Sigmoid colon (tissue), 6 donors: ENCODE measurements at regions not wholly inside any gene's neighbourhood (a gene's known extent, or its start where the extent isn't known, plus 50 kb on each side); places are given as distances from the start of the nearest gene placed in this dataset.

Source experiments
- DNase-seq: peaks from one replicate; pipeline ENCODE4 v3.0.0-alpha.2; 2019
- H3K27ac ChIP-seq, 4 donors: fragments of 200-600 bp; sonication (generic); one replicate each; pipeline ENCODE4 v1.5.1; 2016 to 2019; ENCODE audit warnings: mild to moderate bottlenecking in 1 of 4
- H3K27me3 ChIP-seq, 3 donors: fragments of 200-600 bp; sonication (generic); one replicate each; pipeline ENCODE4 v1.5.1; 2019; ENCODE audit warnings: mild to moderate bottlenecking in 1 of 3
- H3K36me3 ChIP-seq, 4 donors: fragments of 200-600 bp; sonication (generic); one replicate each; pipeline ENCODE4 v1.5.1; 2016 to 2019
- H3K4me1 ChIP-seq, 4 donors: fragments of 200-600 bp; sonication (generic); one replicate each; pipeline ENCODE4 v1.5.1; 2017 to 2019
- H3K4me3 ChIP-seq, 4 donors: fragments of 200-600 bp; sonication (generic); one replicate each; pipeline ENCODE4 v1.5.1; 2017 to 2019; ENCODE audit warnings: mild to moderate bottlenecking in 2 of 4, moderate library complexity in 1 of 4
- H3K9me3 ChIP-seq, 4 donors: fragments of 200-600 bp in 3 of 4; sonication (generic) in 3 of 4; one replicate each; pipeline versions ENCODE4 v1.5.1 to v1.6.1; 2013 to 2019
- CTCF ChIP-seq, 4 experiments: fragments of 450-650 bp in 3 of 4; fragments of 200-600 bp in 1 of 4; IDR thresholded peaks; one replicate each; pipeline ENCODE4 v1.5.1; 2016 to 2019; ENCODE audit warnings: antibody characterized with exemption in 4 of 4, mild to moderate bottlenecking in 3 of 4, moderate library complexity in 2 of 4
- EP300 ChIP-seq, 4 donors: sonication (generic); formaldehyde crosslinking; IDR thresholded peaks; one replicate each; pipeline ENCODE4 v1.6.1; 2017; ENCODE audit warnings: antibody characterized with exemption in 4 of 4
- POLR2A ChIP-seq, 2 donors: fragments of 450-650 bp; IDR thresholded peaks; one replicate each; pipeline ENCODE4 v1.6.1; 2016; ENCODE audit warnings: antibody characterized with exemption in 2 of 2, mild to moderate bottlenecking in 2 of 2, moderate library complexity in 2 of 2
- POLR2AphosphoS5 ChIP-seq, 4 donors: sonication (generic); formaldehyde crosslinking; IDR thresholded peaks; one replicate each; pipeline ENCODE4 v1.6.1; 2017; ENCODE audit warnings: antibody characterized with exemption in 4 of 4
- WGBS, 2 donors: extraction: QIAGEN DNeasy Blood & Tissue Kit; methylation state at CpG; one replicate each; pipeline ENCODE4 v1.1.7; 2013; 5-methylcytosine and 5-hydroxymethylcytosine counted together
- intact Hi-C: fragments of 100-400 bp; cut with DNase I; formaldehyde crosslinking; loops from one replicate; pipeline ENCODE4 v1.15.1; 2023
- donor health status: healthy with polysubstance abuse.
- donor health status: healthy.

- no peak for DNase-seq
- no peak for TF ChIP-seq POLR2A (IDR thresholded peaks at IDR 0.05)
- TF ChIP-seq POLR2AphosphoS5 (IDR thresholded peaks at IDR 0.05), result no peak
- TF ChIP-seq EP300 (IDR thresholded peaks at IDR 0.05), result no peak
- no peak for TF ChIP-seq CTCF (IDR thresholded peaks at IDR 0.05)
- Histone ChIP-seq H3K9me3 (no peaks in the 10 kb centered on the region), H3K4me1 (peaks cover 0 to 17% (median 3%) of the 10 kb centered on the region in 4 donors), H3K36me3 (no peaks in the 10 kb centered on the region), H3K4me3 (no peak overlapping the region), H3K27ac (no peak overlapping the region), H3K27me3 (no peaks in the 10 kb centered on the region)
- intact Hi-C loops, result no loop called here
- WGBS, 2 donors, result 45 to 85% methylated on average over 1 of the region's 1 CpG
These were observed 53.5 kb upstream of the LCLAT1 start for GRCh38 chr2:30393510-30393909.

- Histone ChIP-seq H3K4me3 (no peak overlapping the region), H3K9me3 (no peaks in the 10 kb centered on the region), H3K27me3 (no peaks in the 10 kb centered on the region), H3K4me1 (peaks cover 0 to 17% (median 3%) of the 10 kb centered on the region in 4 donors), H3K27ac (no peak overlapping the region), H3K36me3 (no peaks in the 10 kb centered on the region)
- intact Hi-C loops, result no loop called here
- 58 to 65% methylated on average over 5 of the region's 5 CpGs for WGBS, 2 donors
- DNase-seq, result no peak
- TF ChIP-seq CTCF (IDR thresholded peaks at IDR 0.05) (no peak), POLR2AphosphoS5 (IDR thresholded peaks at IDR 0.05) (no peak)
These were observed 53.0 kb upstream of the LCLAT1 start for GRCh38 chr2:30394096-30394495.

- Histone ChIP-seq H3K9me3 (no peaks in the 10 kb centered on the region), H3K4me1 (peaks cover 0 to 37% (median 24%) of the 10 kb centered on the region in 4 donors), H3K27ac (no peak overlapping the region), H3K4me3 (no peak overlapping the region), H3K36me3 (no peaks in the 10 kb centered on the region), H3K27me3 (no peaks in the 10 kb centered on the region)
- no peak for TF ChIP-seq CTCF (IDR thresholded peaks at IDR 0.05)
- TF ChIP-seq EP300 (IDR thresholded peaks at IDR 0.05), result no peak
- no peak for TF ChIP-seq POLR2A (IDR thresholded peaks at IDR 0.05)
- no peak for TF ChIP-seq POLR2AphosphoS5 (IDR thresholded peaks at IDR 0.05)
- intact Hi-C loops, result no loop called here
- WGBS, 2 donors, result 75 to 86% methylated on average over 4 of the region's 4 CpGs
- DNase-seq, result no peak
These were observed 50.4 kb upstream of the LCLAT1 start for GRCh38 chr2:30396436-30397232.
